H1 (cell line): ENCODE measurements at regions not wholly inside any gene's neighbourhood (a gene's known extent, or its start where the extent isn't known, plus 50 kb on each side); places are given as distances from the start of the nearest gene placed in this dataset.
"Not testable (repeated sequence)": the region's sequence is repeated elsewhere in the genome, so short reads cannot be mapped to it uniquely, and the experiment has no call there.

Experiments used
- CTCF ChIA-PET: fragments of 300-600 bp; sonication (Branson Sonifier 250); formaldehyde crosslinking; loops from one replicate; lab custom pipeline; 2021; ENCODE audit not compliant: partially characterized antibody; lab: Charles Lee
- POLR2A ChIA-PET: fragments of 300-600 bp; sonication (Branson Sonifier 250); formaldehyde crosslinking; loops from one replicate; lab custom pipeline; 2021; ENCODE audit warnings: inconsistent platforms; ENCODE audit not compliant: partially characterized antibody; lab: Charles Lee
- DNase-seq, 2 experiments: peaks; one replicate each; pipeline versions ENCODE4 v3.0.0 to v3.0.0-alpha.2; 2010 to 2022; ENCODE audit warnings: low spot score in 2 of 2, low read depth in 1 of 2, mixed read lengths in 1 of 2
- FAIRE-seq: peaks from 2 replicates; lab custom pipeline; 2011; peaks lifted over from hg19 to GRCh38; lab: Jason Lieb, UNC
- H2AFZ ChIP-seq: 2 replicates; pipeline ENCODE4 v1.8.1; 2012; ENCODE audit warnings: low read length, inconsistent platforms
- H2AK5ac ChIP-seq: 2 replicates; pipeline ENCODE4 v1.6.1; 2013; ENCODE audit warnings: low read depth, low read length
- H2BK120ac ChIP-seq: replicated peaks from 2 replicates; pipeline ENCODE3; 2013; ENCODE audit warnings: low read depth, low read length, inconsistent platforms
- H2BK12ac ChIP-seq: 2 replicates; pipeline ENCODE4 v1.6.1; 2013; ENCODE audit warnings: low read depth, low read length
- H2BK15ac ChIP-seq: 2 replicates; pipeline ENCODE4 v1.6.1; 2013; ENCODE audit warnings: low read length
- H2BK20ac ChIP-seq: 2 replicates; pipeline ENCODE4 v1.6.1; 2013; ENCODE audit warnings: low read length
- H2BK5ac ChIP-seq: 2 replicates; pipeline ENCODE4 v1.6.1; 2013; ENCODE audit warnings: low read depth, low read length
- H3K14ac ChIP-seq: 2 replicates; pipeline ENCODE4 v1.6.1; 2013; ENCODE audit warnings: inconsistent platforms; ENCODE audit not compliant: insufficient read length
- H3K18ac ChIP-seq: 2 replicates; pipeline ENCODE4 v1.6.1; 2013; ENCODE audit warnings: low read length; ENCODE audit errors: extremely low read depth
- H3K23ac ChIP-seq: 2 replicates; pipeline ENCODE4 v1.6.1; 2013; ENCODE audit warnings: inconsistent platforms; ENCODE audit not compliant: insufficient read length
- H3K23me2 ChIP-seq: 2 replicates; pipeline ENCODE4 v1.6.1; 2013; ENCODE audit warnings: low read depth, low read length
- H3K27ac ChIP-seq: 2 replicates; pipeline ENCODE4 v1.6.1; 2011; ENCODE audit warnings: low read depth, low read length, inconsistent platforms
- H3K27me3 ChIP-seq, 4 experiments: replicated peaks in 1 of 4; 1 replicate in 1 of 4; 2 replicates in 3 of 4; pipeline versions ENCODE4 v1.6.1 to v1.8.1; 2011 to 2013; ENCODE audit warnings: low read length in 3 of 4, mild to moderate bottlenecking in 3 of 4, inconsistent platforms in 2 of 4, mixed read lengths in 2 of 4, moderate library complexity in 1 of 4; ENCODE audit not compliant: control insufficient read depth in 3 of 4, insufficient read depth in 3 of 4; ENCODE audit errors: extremely low read depth in 1 of 4
- H3K36me3 ChIP-seq, 4 experiments: 2 replicates each; pipeline versions ENCODE4 v1.6.1 to v1.8.1; 2011 to 2013; ENCODE audit warnings: mild to moderate bottlenecking in 4 of 4, low read length in 3 of 4, moderate library complexity in 2 of 4, control low read depth in 1 of 4, inconsistent platforms in 1 of 4; ENCODE audit not compliant: insufficient read depth in 4 of 4, control insufficient read depth in 2 of 4
- H3K4ac ChIP-seq: replicated peaks from 2 replicates; pipeline ENCODE3; 2013; ENCODE audit warnings: low read length, low read depth, mixed read lengths, inconsistent platforms; ENCODE audit not compliant: insufficient read length
- H3K4me1 ChIP-seq, 4 experiments: replicated peaks in 1 of 4; 1 replicate in 1 of 4; 2 replicates in 3 of 4; pipeline versions ENCODE4 v1.6.1 to v1.8.1; 2011 to 2013; ENCODE audit warnings: low read length in 3 of 4, inconsistent platforms in 2 of 4, mixed read lengths in 1 of 4; ENCODE audit not compliant: insufficient read depth in 4 of 4, control insufficient read depth in 3 of 4
- H3K4me2 ChIP-seq, 2 experiments: 2 replicates each; pipeline versions ENCODE4 v1.6.1 to v1.8.1; 2011 to 2013; ENCODE audit warnings: low read depth in 2 of 2, low read length in 2 of 2, control low read depth in 1 of 2, inconsistent platforms in 1 of 2, mild to moderate bottlenecking in 1 of 2; ENCODE audit not compliant: insufficient read depth in 1 of 2
- H3K4me3 ChIP-seq, 4 experiments: fragments of 200-600, 300-600 bp in 1 of 4; sonication (generic), shearing (Covaris generic), sonication (Bioruptor Twin) in 1 of 4; 2 replicates each; pipeline versions ENCODE4 v1.5.1 to v1.8.1; 2011 to 2016; ENCODE audit warnings: low read length in 4 of 4, low read depth in 3 of 4, control low read depth in 2 of 4, inconsistent platforms in 2 of 4, mild to moderate bottlenecking in 2 of 4, mixed read lengths in 1 of 4, moderate library complexity in 1 of 4; ENCODE audit not compliant: insufficient read depth in 2 of 4; ENCODE audit errors: extremely low read depth in 1 of 4
- H3K56ac ChIP-seq: replicated peaks from 2 replicates; pipeline ENCODE3; 2013; ENCODE audit warnings: low read depth, mild to moderate bottlenecking, mixed read lengths, low read length, inconsistent platforms; ENCODE audit not compliant: insufficient read length
- H3K79me1 ChIP-seq: 2 replicates; pipeline ENCODE4 v1.6.1; 2013; ENCODE audit warnings: low read depth, low read length, control low read depth
- H3K79me2 ChIP-seq, 2 experiments: 2 replicates each; pipeline versions ENCODE4 v1.6.1 to v1.8.1; 2012 to 2013; ENCODE audit warnings: low read length in 2 of 2, mild to moderate bottlenecking in 2 of 2, inconsistent platforms in 1 of 2; ENCODE audit not compliant: insufficient read depth in 2 of 2, control insufficient read depth in 1 of 2
- H3K9ac ChIP-seq, 4 experiments: replicated peaks in 1 of 4; 1 replicate in 1 of 4; 2 replicates in 3 of 4; pipeline versions ENCODE4 v1.6.1 to v1.8.1; 2011 to 2013; ENCODE audit warnings: low read depth in 3 of 4, low read length in 3 of 4, control low read depth in 2 of 4, mild to moderate bottlenecking in 2 of 4, moderate library complexity in 2 of 4, inconsistent platforms in 1 of 4; ENCODE audit errors: extremely low read depth in 1 of 4
- H3K9me3 ChIP-seq, 2 experiments: 2 replicates each; pipeline versions ENCODE4 v1.6.1 to v1.8.1; 2012 to 2013; ENCODE audit warnings: mild to moderate bottlenecking in 2 of 2, moderate library complexity in 2 of 2, control low read depth in 1 of 2, inconsistent platforms in 1 of 2, low read depth in 1 of 2, low read length in 1 of 2, mixed read lengths in 1 of 2; ENCODE audit not compliant: insufficient read depth in 2 of 2
- H4K20me1 ChIP-seq, 2 experiments: replicated peaks in 1 of 2; 2 replicates each; pipeline versions ENCODE3 to v1.8.1; 2011 to 2013; ENCODE audit warnings: inconsistent platforms in 2 of 2, low read length in 2 of 2, mild to moderate bottlenecking in 1 of 2; ENCODE audit not compliant: insufficient read depth in 2 of 2, control insufficient read depth in 1 of 2
- H4K5ac ChIP-seq: 2 replicates; pipeline ENCODE4 v1.6.1; 2013; ENCODE audit warnings: low read length, low read depth, mixed read lengths, inconsistent platforms; ENCODE audit not compliant: insufficient read length
- H4K8ac ChIP-seq: 2 replicates; pipeline ENCODE4 v1.8.0; 2013; ENCODE audit warnings: mild to moderate bottlenecking, moderate library complexity, low read length, inconsistent platforms; ENCODE audit not compliant: insufficient read depth; ENCODE audit errors: extremely low read depth
- H4K91ac ChIP-seq: replicated peaks from 2 replicates; pipeline ENCODE3; 2013; ENCODE audit warnings: low read length, mixed read lengths, inconsistent platforms; ENCODE audit not compliant: insufficient read length
- whole genome bisulfite sequencing, 2 experiments: shearing (Covaris generic) in 1 of 2; methylation state at CpG; one replicate each; pipeline versions ENCODE4 v1.1.6 to v1.1.7; 2013 to 2015; ENCODE audit warnings: low lambda C conversion rate in 2 of 2, mixed read lengths in 2 of 2, inconsistent platforms in 1 of 2, low coverage in 1 of 2, missing lambda C conversion rate in 1 of 2; ENCODE audit not compliant: insufficient replicate concordance in 2 of 2, insufficient coverage in 1 of 2, insufficient read length in 1 of 2; ENCODE audit errors: extremely low coverage in 1 of 2, missing lambda C conversion rate in 1 of 2; 5-methylcytosine and 5-hydroxymethylcytosine counted together

GRCh38 chr17:21765651-21766290 is 73.4 kb downstream of the KCNJ18 start:
- H4K8ac ChIP-seq, H3K27me3 ChIP-seq: not testable (repeated sequence)

GRCh38 chr17:21766565-21766964 is 74.2 kb downstream of the KCNJ18 start:
- H3K9me3 ChIP-seq, result peaks cover 15 to 77% of the 10 kb centered on the region in 2 experiments
- H3K4me3 ChIP-seq, result not testable (repeated sequence)
- 74% methylated on average over 4 of the region's 5 CpGs; no CpG with 5 or more reads in 1 of the 2 experiments for WGBS, 2 experiments

More at GRCh38 chr17:21765651-21766290, 73.4 kb downstream of the KCNJ18 start:
- H3K79me1 ChIP-seq, H2BK20ac ChIP-seq, FAIRE-seq, H2AK5ac ChIP-seq, H3K56ac ChIP-seq, DNase-seq, H2BK15ac ChIP-seq, H3K9ac ChIP-seq, H3K23me2 ChIP-seq, POLR2A ChIA-PET, H4K5ac ChIP-seq, H3K79me2 ChIP-seq, H3K4me1 ChIP-seq, H3K23ac ChIP-seq, H2BK12ac ChIP-seq, H3K4me3 ChIP-seq, CTCF ChIA-PET, H3K4ac ChIP-seq, H2BK120ac ChIP-seq, H3K4me2 ChIP-seq, H2AFZ ChIP-seq, H4K20me1 ChIP-seq, H3K14ac ChIP-seq, H3K27ac ChIP-seq, H2BK5ac ChIP-seq, H3K18ac ChIP-seq, H3K36me3 ChIP-seq, H4K91ac ChIP-seq: not testable (repeated sequence)
- peaks cover 15 to 75% of the 10 kb centered on the region in 2 experiments for H3K9me3 ChIP-seq
- WGBS, 2 experiments, result 61% methylated on average over 11 of the region's 11 CpGs; no CpG with 5 or more reads in 1 of the 2 experiments

More at GRCh38 chr17:21766565-21766964, 74.2 kb downstream of the KCNJ18 start:
- H4K20me1 ChIP-seq, H3K14ac ChIP-seq, H3K23me2 ChIP-seq, H3K18ac ChIP-seq, H4K8ac ChIP-seq, FAIRE-seq, H2BK12ac ChIP-seq, H2BK20ac ChIP-seq, CTCF ChIA-PET, H3K4ac ChIP-seq, H2AFZ ChIP-seq, H3K27ac ChIP-seq, H4K91ac ChIP-seq, DNase-seq, H3K4me2 ChIP-seq, H3K27me3 ChIP-seq, H3K9ac ChIP-seq, H2AK5ac ChIP-seq, H2BK120ac ChIP-seq, H2BK15ac ChIP-seq, H3K56ac ChIP-seq, H3K79me2 ChIP-seq, H4K5ac ChIP-seq, H3K23ac ChIP-seq, POLR2A ChIA-PET, H3K36me3 ChIP-seq, H2BK5ac ChIP-seq, H3K79me1 ChIP-seq, H3K4me1 ChIP-seq: not testable (repeated sequence)
